GM19467 (cell line): ENCODE measurements at regions not wholly inside any gene's neighbourhood (a gene's known extent, or its start where the extent isn't known, plus 50 kb on each side); places are given as distances from the start of the nearest gene placed in this dataset.

Source experiments
- ATAC-seq: cut with Tn5 transposase; IDR thresholded peaks from one replicate; pipeline ENCODE4 v1.9.1; 2021; ENCODE audit warnings: mild to moderate bottlenecking, moderate library complexity; ENCODE audit not compliant: unreplicated experiment

DNA sequence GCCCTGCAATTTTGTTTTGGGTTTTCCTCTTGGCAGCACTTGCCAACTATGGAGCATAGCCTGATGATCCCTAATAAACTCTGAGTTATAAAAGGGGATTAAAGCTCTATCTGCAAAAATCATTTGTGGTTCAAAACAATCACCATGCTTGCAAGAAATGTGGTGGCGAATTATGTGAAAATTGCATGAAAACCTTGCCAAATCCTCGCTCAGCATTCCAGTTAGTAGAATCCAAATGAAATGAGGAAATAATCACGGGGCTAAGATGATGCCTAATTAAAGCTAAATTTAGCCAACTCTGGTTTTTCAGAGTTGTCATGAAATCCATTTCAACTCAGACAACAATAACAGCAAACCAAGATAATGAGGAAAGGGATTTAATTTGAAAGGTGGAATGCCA is 73.0 kb upstream of the PROK2 start:
- ATAC-seq, result no peak

DNA sequence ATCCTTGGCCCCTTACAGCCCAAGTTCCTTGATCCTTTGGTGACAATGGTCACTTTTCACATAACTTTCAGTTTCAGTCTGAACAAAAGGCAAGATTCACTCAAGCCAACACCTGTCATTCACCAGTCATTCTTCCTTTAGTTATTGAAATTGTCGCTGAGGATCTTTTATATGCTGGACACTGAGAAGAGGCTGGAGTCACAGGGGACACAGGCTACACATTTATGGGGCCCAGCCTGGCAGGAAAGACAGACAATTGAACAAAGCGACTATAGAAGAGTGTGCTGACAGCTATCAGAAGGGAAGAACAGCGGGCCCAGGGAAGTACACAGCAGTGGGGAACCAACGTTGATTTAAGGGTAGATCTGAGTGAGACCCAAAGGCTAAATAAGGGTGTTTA is 69.8 kb upstream of the PROK2 start:
- ATAC-seq, result no peak

DNA sequence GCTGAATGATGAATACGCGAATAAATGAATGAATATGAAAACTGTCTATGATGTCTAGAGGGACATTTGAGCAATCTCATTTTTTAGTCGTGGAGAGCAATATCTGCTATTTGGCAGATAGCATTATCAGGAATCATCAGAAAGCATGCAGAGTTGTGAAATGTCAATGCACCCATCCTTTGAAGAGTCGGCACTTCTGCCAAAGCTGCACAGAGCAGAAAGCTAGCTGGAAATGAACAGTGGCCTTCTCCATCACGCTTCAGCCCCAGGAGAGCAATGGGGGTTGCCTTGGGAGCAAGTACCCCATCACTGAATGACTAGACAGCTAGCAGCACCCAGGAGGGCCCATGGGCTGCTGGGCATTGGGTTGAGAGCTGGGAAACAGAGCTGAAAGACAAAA is 69.1 kb upstream of the PROK2 start:
- no peak for ATAC-seq

DNA sequence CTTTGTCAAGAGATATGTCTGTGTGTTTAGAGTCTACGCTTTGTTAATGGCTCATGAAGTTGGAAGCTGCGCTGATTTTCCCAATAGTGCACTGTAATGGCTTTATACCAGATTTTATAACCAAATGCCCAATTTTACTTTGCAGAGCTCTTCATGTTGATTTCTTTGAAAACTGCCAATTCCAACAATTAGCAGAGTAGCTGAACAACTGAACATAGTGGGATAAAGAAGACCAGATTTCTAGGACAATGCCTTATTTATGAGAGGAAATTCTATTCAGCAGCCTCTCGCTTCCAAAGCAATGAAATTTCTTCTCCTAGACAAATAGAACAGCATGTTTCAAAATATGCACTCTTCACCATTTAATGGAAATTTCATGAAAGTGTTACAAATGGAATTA is 66.9 kb upstream of the PROK2 start:
- ATAC-seq, result no peak

DNA sequence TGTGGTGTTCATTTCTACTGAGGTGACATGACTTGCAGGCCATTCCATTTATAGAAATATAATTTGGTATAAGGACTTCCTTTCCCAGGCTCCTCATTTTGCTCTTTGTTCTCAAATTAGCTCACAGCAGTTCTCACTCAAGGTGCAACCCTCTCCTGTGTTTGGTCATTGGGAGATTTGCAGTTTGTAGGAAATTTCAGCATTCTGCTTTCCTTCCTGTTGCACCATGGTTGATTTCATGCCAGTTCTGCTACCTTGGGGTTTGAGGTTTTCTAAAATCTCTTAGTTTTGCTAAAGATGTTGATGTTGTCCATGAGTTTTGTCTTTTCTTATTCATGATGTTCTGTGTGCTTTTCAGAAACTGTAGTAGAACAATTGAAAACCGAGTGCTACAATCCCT is 65.7 kb upstream of the PROK2 start:
- no peak for ATAC-seq

DNA sequence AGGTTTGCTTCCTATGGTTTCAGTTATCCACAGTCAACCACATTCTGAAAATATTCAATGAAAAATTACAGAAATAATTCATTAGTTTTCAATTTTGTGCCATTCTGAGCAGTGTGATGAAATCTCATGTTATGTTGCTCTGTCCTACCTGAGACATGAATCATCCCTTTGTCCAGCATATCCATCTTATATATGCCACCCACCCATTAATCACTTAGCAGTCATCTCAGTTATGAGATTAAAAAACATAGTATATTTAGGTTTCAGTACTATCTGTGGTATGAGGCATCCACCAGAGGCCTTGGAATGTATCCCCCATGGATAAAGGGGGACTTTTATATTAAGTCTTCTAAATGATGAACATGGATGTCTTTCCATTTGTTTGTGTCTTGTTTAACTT is 64.7 kb upstream of the PROK2 start:
- ATAC-seq, result no peak

DNA sequence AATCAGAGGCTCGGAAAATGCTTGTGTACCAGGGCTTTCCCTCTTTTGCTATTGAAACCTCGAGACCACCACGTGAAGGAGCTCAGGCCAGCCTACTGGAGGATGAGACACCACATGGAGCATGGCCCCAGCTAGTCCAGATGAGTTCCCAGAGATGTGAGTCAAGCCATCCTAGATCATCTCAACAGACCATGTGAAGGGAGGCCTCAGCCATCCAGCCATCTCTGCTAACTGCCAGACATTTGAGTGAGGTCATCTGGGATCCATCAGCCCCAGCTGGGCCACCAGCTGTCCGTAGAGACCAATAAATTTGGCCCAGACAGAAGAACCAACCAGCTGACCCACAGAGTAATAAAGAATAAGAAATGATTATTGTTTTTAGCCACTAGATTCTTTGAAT is 62.8 kb upstream of the PROK2 start:
- no peak for ATAC-seq

DNA sequence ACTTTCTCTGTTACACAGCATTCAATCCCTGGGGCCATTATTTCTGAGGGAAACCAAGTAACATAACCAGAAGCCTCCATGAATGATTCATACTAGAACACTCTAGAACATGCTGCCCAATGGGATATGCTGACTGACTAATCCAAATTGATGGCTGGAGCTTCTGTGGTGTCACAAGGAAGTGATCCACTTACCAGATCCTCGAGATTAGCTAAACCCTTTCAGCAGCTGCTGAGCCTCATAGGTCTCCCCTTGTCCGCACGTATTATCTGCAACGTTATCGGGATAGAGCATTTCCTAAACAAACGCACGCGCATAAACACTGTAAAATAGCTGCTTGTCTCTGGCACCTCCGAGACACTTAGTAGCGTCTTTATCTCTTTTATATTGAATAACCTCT is 61.2 kb upstream of the PROK2 start:
- ATAC-seq, result no peak

DNA sequence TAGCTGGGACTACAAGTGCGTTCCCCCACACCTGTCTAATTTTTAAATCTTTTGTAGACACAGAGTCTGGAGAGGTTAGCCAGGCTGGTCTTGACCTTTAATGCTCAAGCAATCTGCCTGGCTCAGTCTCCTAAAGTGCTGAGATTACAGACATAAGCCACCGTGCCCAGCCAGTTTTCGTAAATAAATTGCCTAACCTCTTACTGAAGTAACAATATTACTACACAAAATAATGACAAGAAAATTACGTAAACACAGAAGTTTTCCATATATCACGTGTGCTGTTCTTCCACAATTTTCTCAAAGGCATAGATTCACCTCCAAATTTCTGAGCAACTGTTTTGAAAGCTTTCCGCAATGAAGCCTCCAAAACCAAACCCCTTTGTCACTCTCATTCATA is 58.1 kb upstream of the PROK2 start:
- no peak for ATAC-seq

DNA sequence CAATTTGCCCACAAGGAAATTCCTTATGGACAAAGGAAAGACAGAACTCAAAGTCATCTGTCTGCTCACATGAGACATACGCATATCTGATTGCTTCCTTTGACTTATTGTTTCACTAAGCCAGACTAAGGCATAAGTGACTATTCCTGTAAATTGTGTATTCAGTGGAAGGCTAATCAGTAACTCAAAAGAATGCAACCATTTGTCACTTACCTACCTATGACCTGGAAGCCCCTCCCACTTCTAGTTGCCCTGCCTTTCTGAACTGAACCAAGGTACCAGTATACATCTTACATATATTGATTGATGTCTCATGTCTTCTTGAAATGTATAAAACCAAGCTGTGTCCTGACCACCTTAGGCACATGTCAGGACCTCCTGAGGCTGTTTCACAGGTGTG is 53.5 kb upstream of the PROK2 start:
- no peak for ATAC-seq
